BJ (cell line): ENCODE measurements at regions not wholly inside any gene's neighbourhood (a gene's known extent, or its start where the extent isn't known, plus 50 kb on each side); places are given as distances from the start of the nearest gene placed in this dataset.
A peak's percentile ranks its signal among the peaks of the same experiment; 100 is the strongest.

Source experiments
- CTCF ChIA-PET: fragments of 350-600 bp; formaldehyde crosslinking; extraction: SDS; loops from one replicate; lab custom pipeline; 2021; ENCODE audit warnings: antibody characterized with exemption, inconsistent platforms; lab: Yijun Ruan, JAX
- POLR2A ChIA-PET: fragments of 300-600 bp; sonication (Branson Sonifier 250); formaldehyde crosslinking; extraction: SDS; loops from one replicate; lab custom pipeline; 2021; ENCODE audit warnings: antibody characterized with exemption; lab: Charles Lee
- DNase-seq: peaks from one replicate; pipeline ENCODE4 v3.0.0-alpha.2; 2011; ENCODE audit warnings: low read depth
- H3K27me3 ChIP-seq: 2 replicates; pipeline ENCODE4 v1.6.0; 2011; ENCODE audit warnings: low read length; ENCODE audit not compliant: control insufficient read depth, insufficient read depth
- H3K36me3 ChIP-seq: 2 replicates; pipeline ENCODE4 v1.5.1; 2011; ENCODE audit warnings: low read length; ENCODE audit not compliant: control insufficient read depth, insufficient read depth
- H3K4me3 ChIP-seq: 2 replicates; pipeline ENCODE4 v1.5.1; 2011; ENCODE audit warnings: low read depth, mild to moderate bottlenecking, control low read depth, low read length
- TF ChIP-seq, protein P1 (sequence below): IDR thresholded peaks from 2 replicates; pipeline ENCODE4 v1.5.1; 2011; ENCODE audit warnings: low read depth, mild to moderate bottlenecking, control low read depth, inconsistent platforms, low read length, moderate library complexity; ENCODE audit not compliant: insufficient read depth

DNA sequence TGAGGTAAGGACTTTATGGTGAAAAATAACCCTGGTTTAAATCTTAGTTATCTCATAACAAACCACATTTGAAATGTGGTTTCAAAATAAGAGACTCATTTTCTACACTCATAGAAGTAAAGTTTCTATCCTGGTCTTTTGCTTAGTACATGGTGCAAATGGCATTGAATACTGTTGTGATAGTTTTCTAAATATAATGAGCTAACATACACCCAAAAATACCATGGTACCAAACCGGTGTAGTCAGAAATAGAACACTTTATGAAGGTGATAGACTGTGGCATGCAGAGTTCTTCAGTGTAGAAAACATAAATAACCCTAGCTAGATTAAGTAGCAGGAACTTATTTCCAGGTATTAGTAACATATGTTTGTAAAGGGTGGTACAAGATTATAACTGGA, 629.4 kb downstream of the PLOD2 start:
- DNase-seq, result no peak
- ChIA-PET CTCF (no interaction called here), POLR2A (no interaction called here)

DNA sequence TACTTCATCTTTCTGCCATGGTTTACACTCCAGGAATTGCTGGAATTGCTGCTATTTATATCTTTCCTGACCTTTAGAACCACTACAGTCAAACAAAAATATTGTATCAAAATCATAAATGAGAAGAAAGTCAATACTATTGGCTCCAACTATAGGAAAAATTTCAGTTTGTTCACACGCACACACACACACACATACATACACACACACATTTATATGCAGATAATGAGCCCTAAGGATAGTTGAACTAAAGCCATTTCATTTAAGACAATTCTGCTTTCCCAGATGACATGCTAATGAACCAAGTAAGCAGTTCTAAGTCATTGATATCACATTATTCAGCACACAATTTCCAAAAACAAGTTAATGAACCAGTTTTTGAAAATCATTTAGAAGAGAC, 627.3 kb downstream of the PLOD2 start:
- no peak for DNase-seq
- CTCF ChIA-PET, result no interaction called here
- POLR2A ChIA-PET, result no interaction called here
- TF ChIP-seq, protein P1, sequence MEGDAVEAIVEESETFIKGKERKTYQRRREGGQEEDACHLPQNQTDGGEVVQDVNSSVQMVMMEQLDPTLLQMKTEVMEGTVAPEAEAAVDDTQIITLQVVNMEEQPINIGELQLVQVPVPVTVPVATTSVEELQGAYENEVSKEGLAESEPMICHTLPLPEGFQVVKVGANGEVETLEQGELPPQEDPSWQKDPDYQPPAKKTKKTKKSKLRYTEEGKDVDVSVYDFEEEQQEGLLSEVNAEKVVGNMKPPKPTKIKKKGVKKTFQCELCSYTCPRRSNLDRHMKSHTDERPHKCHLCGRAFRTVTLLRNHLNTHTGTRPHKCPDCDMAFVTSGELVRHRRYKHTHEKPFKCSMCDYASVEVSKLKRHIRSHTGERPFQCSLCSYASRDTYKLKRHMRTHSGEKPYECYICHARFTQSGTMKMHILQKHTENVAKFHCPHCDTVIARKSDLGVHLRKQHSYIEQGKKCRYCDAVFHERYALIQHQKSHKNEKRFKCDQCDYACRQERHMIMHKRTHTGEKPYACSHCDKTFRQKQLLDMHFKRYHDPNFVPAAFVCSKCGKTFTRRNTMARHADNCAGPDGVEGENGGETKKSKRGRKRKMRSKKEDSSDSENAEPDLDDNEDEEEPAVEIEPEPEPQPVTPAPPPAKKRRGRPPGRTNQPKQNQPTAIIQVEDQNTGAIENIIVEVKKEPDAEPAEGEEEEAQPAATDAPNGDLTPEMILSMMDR, result no peak
- H3K4me3 ChIP-seq, result no peak overlapping the region
- H3K36me3 ChIP-seq, result no peaks in the 10 kb centered on the region
- no peaks in the 10 kb centered on the region for H3K27me3 ChIP-seq

More for the DNA sequence above, 629.4 kb downstream of the PLOD2 start:
- H3K27me3 ChIP-seq, result no peaks in the 10 kb centered on the region
- no peak overlapping the region for H3K4me3 ChIP-seq
- H3K36me3 ChIP-seq, result no peaks in the 10 kb centered on the region
- TF ChIP-seq, protein P1, result no peak

DNA sequence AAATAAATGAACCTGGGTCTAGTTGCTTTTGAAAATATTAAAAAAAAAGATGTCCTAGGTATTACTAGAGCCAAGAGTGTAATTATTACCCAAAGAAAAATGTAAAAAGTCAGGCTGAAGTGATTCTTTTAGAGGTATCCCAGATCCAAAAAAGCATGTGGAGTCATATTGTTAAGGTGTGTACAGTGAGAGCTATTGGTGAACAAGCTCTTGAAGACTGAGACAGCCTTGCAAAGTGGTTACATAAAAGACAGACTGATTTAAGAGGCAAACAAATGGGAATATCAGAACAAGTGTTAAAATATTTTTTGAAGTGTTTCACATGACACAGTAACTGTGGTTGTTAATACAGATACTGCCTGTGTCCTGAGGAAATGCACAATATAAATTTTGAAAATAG, 624.5 kb downstream of the PLOD2 start:
- TF ChIP-seq, protein P1, result no peak
- CTCF ChIA-PET, result no interaction called here

DNA sequence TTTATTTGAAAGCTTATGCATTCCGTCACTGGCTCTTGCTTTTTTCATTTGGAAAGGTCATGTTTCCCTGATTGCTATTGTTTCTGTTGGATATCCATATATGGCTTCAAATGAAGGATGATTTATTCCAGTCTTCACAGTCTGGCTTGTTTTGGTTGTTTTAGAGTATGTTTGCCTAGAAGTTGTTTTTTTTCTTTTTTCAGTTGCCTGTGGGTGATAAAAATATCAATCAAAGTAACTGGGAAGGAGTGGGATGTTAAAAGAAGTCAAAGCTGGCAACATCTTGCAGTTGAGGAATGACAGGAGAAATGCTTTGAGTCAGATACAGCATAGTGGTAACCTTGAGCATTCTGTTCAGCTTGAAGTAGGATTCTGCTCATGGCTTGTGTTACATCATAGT, 610.5 kb downstream of the PLOD2 start:
- no peaks in the 10 kb centered on the region for H3K36me3 ChIP-seq
- CTCF ChIA-PET, result no interaction called here
- TF ChIP-seq, protein P1, result no peak
- no peak overlapping the region for H3K4me3 ChIP-seq
- POLR2A ChIA-PET, result no interaction called here
- no peak for DNase-seq
- no peaks in the 10 kb centered on the region for H3K27me3 ChIP-seq

More for the DNA sequence above, 624.5 kb downstream of the PLOD2 start:
- POLR2A ChIA-PET, result no interaction called here
- DNase-seq, result no peak
- no peaks in the 10 kb centered on the region for H3K36me3 ChIP-seq
- H3K4me3 ChIP-seq, result no peak overlapping the region
- no peaks in the 10 kb centered on the region for H3K27me3 ChIP-seq

DNA sequence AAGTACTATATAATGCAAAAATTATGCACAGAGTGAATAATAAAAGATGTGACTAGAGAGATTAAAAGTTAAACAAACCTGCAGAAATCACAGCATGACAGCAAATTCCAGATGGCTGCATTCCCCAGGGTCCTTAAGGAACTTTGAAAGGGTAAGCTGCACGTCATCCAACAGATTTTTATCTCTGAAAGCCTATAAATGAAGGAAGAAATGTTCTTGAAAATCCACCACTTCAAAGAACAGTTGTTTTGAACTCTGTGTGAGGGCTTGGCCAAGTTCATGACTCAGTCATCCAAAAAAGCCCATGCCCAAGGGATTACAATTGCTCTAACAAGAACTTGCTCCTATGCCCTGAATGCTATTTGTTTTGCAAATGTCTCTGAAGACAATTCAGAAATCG, 603.6 kb downstream of the PLOD2 start:
- CTCF ChIA-PET, result no interaction called here
- DNase-seq, result peak; percentile 6
- no peak overlapping the region for H3K4me3 ChIP-seq
- no peaks in the 10 kb centered on the region for H3K27me3 ChIP-seq
- no peaks in the 10 kb centered on the region for H3K36me3 ChIP-seq
- POLR2A ChIA-PET, result no interaction called here
- TF ChIP-seq, protein P1, result no peak
